Renal cortex interstitium (tissue), 11 donors: ENCODE measurements at regions not wholly inside any gene's neighbourhood (a gene's known extent, or its start where the extent isn't known, plus 50 kb on each side); places are given as distances from the start of the nearest gene placed in this dataset.

Experiments
- DNase-seq, 11 donors: peaks; one replicate each; pipeline ENCODE4 v3.0.0-alpha.2; 2013; ENCODE audit warnings: low read depth in 9 of 11, low spot score in 4 of 11; ENCODE audit errors: extremely low read depth in 1 of 11

DNA sequence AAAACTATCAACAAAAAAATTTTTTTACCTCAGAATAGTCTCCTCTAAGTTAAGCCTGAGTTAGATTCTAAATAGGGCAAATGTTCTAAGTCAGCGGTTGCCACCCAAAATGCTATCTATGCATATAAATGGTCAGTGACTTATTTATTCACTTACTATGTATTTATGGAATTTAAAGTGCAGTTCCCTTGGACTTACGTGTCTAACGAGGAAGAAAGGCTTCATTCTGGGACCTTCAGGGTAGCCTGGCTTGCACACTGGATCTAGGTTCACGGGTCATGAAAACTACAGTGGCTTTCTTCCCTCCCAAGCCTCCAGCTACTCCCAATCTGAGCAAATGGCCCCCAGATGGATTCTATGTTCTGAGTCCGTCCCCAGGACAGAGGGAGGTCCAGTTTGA lies 77.1 kb downstream of the ARF6 start:
- DNase-seq: no peak

DNA sequence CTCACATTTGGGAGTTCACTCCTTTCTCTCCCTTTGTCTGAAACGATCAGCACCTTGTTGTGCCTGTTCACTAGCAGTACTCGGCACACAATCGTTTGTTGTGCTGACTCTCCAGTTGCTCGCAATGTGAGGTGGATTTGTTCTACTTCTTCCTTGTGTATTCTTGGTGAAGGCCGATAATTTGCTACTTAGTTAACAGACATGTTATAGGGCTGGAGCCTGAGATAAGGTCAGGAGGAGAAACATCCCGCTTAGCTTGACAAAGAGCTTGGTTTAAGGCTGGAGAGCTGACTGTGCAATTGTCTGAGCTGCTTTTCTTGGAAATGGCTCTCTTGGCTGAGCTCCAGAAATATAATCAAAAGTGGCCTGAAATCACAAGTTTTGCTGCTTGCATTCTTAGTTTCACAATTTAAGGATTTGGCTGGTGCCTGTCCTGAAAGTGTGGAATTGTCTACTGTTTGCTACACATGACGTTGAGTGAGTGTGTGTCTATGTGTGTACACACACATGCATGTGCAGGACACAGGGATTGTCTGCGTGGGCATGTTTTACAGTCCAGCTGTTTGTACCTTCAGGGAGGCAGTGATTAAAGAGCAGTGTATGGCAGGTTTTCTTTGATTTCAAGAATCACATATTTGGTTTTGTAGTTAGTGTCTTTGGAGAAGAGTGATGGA lies 77.7 kb downstream of the ARF6 start:
- DNase-seq: no peak

GRCh38 chr14:49971156-49972130 lies 78.6 kb downstream of the ARF6 start:
- no peak for DNase-seq

GRCh38 chr14:49972131-49972671 lies 79.3 kb downstream of the ARF6 start:
- DNase-seq: no peak

DNA sequence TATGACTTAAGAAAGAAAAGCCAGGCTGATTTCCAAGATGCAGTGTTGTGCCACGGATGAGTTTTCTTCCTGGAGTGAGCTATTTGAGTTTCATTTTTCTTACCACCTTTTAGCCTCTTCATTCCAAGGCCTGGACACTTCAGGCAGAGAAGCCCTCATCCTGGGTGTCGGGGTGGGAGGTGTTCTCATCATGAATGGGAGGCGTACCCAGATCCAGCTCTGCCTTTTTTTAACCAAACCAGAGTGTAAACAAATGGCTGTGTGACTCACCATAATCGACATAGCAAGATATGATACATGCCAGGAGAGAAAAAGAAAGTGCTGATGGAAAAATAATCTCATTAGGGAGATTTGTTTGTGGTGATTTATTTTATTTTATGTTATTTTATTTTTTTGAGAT lies 79.9 kb downstream of the ARF6 start:
- DNase-seq: no peak

DNA sequence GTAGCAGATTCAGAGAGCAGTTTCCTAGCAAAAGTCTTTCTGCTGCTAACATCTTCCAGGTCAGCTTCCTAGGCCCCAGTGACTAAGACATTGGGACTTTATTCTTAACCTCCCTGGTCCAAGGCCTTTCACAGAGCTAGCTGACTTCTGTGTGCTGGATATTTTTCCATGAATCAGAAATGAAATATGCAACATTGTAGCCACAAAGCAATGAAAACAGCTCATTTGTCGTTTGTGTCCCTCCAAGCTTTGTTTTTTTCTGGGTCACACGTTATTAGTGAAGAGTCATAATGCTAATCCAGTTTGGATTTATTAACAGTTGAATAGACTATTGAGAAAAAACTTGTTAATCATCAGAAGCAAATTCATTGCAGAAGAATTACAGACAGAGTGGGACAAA lies 82.4 kb downstream of the ARF6 start:
- DNase-seq: no peak

DNA sequence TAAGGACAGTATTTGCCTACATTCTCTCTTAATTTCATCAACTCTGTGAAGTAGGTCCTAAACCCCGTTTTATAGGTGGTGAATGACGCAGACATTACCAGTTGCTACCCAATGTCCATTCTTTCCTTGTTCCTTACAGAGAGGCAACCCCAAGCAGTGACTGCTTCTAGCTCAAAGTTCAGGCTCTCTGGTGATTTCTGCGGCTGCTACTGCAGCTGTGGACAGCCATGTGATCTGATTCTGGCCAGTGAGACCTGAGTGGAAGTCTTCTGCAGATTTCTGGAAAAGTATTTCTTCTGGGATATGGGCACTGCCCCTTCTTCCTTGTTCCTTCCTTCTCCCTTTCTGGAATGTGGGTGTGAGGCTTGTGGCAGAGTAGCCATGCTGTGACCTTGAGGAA lies 82.9 kb downstream of the ARF6 start:
- DNase-seq: no peak

DNA sequence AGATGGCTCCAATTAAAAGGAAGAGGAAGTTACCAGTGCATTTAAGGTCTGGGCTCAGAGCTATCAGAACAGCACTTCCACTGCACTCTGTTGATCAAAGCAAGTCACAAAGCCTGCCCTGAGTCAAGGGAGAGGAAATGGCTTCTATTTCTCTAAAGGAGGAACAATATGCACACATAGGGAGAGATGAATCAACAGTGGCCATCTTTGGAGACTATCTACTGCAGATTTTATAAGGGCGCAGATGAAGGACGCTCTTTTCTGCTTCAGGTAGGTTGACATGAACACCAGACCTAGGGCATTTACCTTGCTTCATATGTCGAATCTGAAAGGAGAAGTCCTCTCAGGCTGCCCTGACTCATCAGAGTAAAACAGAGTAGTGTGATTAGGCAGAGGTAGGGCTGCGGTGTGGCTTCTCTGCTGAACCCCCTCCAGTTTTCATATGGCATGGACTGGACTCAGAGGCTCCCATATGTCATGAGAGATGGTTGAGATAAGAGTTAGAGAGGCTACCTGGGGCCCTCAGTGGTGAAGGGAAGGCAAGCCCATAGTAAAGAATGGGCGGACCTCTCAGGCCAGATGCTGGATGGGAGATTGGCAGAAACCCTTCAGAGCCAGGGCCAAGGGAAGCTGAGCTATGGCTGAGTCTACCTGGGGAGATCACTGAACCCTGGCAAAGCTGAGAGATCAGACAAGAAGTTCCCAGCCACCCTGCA lies 84.4 kb downstream of the ARF6 start:
- no peak for DNase-seq

GRCh38 chr14:49980027-49980426 lies 87.1 kb downstream of the ARF6 start:
- DNase-seq: no peak

DNA sequence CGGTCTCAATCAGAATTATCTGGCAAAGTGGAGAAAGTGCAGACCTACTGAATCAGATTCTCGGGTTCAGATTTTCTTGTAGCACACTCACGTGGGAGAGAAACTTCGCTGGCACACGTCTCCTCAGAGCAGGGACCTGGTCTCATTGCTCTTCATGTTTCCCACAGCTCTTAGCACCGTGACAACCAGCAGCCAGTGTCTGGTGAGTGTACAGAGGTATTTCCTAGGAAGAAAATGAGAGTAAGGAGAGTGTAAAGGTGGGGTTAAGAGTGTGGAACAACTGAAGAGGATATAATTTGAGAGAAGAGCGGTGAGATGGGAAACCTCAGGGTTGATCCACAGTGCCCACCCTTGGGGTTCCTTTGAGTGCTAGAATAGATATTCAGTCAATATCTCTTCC lies 89.2 kb downstream of the ARF6 start:
- no peak for DNase-seq

DNA sequence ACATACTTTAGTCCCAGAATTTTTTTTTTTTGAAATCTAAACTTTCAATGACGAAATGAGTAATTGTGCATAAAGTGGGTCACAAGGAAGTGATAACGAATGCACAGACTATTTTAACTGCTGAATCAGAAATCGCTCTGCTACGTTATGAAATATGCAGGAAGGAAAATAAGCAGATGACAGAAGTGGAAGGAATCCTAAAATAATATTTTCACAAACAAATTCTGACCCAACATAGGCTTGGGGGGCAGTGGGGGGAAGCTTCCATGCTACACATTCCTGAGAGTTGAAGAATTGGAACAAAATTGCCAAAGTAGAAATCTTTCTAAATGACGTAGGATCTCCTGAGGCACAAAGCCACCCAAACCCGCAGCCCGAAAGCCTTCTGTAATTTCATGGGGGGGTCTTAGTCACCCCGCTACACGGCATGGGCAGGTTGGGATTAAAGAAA lies 89.6 kb downstream of the ARF6 start:
- DNase-seq: no peak

DNA sequence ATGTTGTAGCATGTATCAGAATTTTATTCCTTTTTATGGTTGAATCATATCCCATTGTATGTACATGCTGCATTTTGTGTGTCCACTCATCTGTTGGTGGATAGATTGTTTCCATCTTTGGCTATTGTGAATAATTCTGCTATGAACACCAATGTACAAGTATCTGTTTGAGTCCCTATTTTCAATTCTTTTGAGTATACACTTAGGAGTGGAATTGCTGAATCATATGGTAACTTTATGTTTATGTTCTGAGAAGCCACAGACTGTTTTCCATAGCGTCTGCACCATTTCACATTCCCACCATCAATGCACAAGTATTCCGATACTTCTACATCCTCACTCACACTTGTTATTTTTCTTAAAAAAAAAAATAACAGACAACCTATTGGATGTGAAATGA lies 91.5 kb downstream of the ARF6 start:
- no peak for DNase-seq

GRCh38 chr14:49986343-49987014 lies 93.6 kb downstream of the ARF6 start:
- no peak for DNase-seq

DNA sequence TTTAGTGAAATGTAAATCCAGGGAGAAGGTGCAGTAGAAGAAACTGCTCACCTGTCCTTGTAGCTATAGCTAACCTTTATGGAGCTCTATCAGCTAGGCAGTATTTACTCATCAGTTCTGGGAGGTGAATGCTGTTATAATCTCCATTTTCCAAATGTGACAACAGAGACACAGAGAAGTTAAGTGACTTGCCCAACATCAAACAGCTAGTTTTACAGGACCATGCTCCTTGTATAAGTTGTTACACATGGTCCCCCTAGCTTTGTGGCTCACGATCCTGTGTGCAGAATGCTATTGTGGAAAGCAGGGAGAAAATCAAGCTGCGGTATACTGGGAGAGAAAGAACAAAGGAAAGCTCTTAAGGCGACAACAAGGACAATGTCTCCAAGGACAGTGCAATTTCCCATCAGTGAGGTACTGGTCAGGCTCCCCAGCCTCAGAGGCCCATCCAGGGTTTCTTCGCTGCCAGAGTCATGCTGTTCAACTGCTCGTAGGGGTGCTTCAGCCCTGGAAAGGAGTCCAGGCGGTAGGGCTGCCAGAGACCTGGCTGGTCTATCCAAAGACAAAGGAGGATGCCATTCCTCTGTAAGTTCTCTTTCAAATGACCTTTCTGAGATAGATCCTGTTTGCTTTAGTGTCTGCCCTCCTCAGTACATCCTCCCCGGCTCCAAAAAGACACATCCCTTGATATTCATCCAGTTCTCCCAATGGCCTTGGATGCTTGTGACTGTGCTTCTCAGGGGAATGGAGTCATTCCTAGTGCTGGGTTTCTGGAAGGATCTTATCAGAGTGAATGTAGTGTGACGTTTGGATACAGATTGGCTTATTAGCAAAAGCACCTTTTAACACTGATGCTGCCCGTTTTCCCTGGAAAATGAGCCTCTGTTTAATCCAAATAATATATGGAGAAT lies 95.5 kb downstream of the ARF6 start:
- no peak for DNase-seq

DNA sequence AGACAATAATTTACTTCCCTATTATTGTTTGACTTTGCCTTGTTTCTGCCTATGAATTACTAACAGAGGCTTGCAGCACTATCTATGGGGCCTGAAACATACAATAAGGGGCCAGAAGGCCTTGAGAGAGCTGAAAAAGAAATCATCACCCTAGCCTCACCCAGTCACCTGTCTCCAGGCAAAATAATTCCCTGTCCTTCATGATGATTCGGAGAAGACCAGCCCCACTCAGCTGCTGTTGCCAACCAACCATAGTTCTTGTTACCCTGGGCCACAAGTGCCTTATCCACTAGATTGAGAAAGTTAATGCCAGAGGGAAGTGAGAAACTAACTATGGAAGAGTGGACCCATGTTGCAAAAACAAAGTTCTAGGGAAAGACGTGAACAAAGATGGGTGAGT lies 97.1 kb downstream of the ARF6 start:
- DNase-seq: no peak

DNA sequence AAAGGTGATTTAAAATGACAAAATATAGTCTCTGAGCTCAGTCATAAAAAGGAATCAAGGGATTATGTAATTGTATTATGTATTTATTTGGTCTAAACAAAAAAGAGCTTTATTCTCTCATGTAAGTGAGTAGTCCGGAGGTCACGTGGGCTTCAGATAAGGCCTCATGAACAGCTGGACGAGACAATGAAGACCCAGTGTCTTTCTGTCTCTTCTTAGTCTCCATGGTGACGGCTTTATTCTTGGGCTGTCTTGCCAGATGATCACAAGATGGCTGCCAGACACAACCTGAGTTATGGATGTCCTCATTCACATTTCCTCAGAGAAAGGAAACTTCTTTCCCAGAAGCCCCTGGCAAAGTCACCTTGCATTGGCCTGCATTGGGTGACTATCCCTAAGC lies 98.6 kb downstream of the ARF6 start:
- no peak for DNase-seq

GRCh38 chr14:49992036-49992435 lies 99.2 kb downstream of the ARF6 start:
- DNase-seq: no peak

DNA sequence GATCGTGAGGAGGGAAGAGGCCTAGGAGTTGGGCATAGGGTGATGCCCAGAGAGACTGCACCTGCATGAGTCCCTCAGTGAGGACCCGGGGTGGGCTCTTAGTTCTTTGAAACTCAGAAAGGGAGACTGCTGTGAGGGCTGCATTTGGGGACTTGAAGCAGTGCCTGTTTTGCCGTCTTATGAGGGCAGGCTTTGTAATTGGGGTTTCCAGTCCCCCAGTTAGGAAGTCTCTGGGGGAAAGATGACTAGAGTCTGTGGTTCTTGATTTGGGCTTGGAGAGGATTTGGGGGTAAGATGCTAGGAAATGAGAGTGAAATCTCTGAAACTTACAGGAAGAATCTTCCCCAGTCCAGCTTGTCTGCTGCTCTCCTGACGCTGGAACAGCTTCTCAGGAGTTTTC lies 99.6 kb downstream of the ARF6 start:
- DNase-seq: no peak
